HCT116 (cell line): ENCODE measurements at regions not wholly inside any gene's neighbourhood (a gene's known extent, or its start where the extent isn't known, plus 50 kb on each side); places are given as distances from the start of the nearest gene placed in this dataset.

Source experiments
- ATAC-seq: fragments of 200-7000 bp; cut with Tn5 transposase; 2 replicates; pipeline ENCODE4 v1.9.1; 2020; ENCODE audit warnings: mild to moderate bottlenecking, moderate library complexity
- BruUV-seq: library from RNA; stranded (reverse); fragments of 400-500 nt; replicated peaks from 2 replicates; lab custom pipeline; 2021; lab: Mats Ljungman, UMichigan
- CTCF ChIA-PET: fragments of 300-600 bp; sonication (Branson Sonifier 250); formaldehyde crosslinking; loops from one replicate; lab custom pipeline; 2021; ENCODE audit warnings: antibody characterized with exemption; lab: Charles Lee
- POLR2A ChIA-PET: fragments of 300-600, 350-600 bp; sonication (Branson Sonifier 250); formaldehyde crosslinking; loops from one replicate; lab custom pipeline; 2021; ENCODE audit warnings: antibody characterized with exemption; lab: Charles Lee
- RAD21 ChIA-PET, 2 experiments: fragments of 300-600 bp; sonication (Branson Sonifier 250); formaldehyde crosslinking; loops; one replicate each; lab custom pipeline; 2023; ENCODE audit warnings: low total read pairs in 2 of 2; ENCODE audit not compliant: uncharacterized antibody in 2 of 2, unreplicated experiment in 2 of 2, low non-redundant PET in 1 of 2; lab: Charles Lee
- DNase-seq: peaks from one replicate; pipeline ENCODE4 v3.0.0-alpha.2; 2010; ENCODE audit warnings: low read depth, low spot score
- H2AFZ ChIP-seq: fragments of 200-600 bp; shearing (Covaris generic), sonication (generic); 2 replicates; pipeline ENCODE4 v1.6.1; 2017; ENCODE audit warnings: low read depth, mixed run types, mixed read lengths, antibody characterized with exemption, low read length; ENCODE audit not compliant: poor library complexity, severe bottlenecking
- H3K27ac ChIP-seq: 2 replicates; pipeline ENCODE4 v1.5.1; 2012; ENCODE audit warnings: low read depth, low read length
- H3K27me3 ChIP-seq: fragments of 200-600 bp; sonication (generic); 2 replicates; pipeline ENCODE4 v1.6.1; 2016; ENCODE audit warnings: mixed run types, low read length, mixed read lengths; ENCODE audit not compliant: insufficient read depth
- H3K36me3 ChIP-seq, 2 experiments: fragments of 200-500 bp in 1 of 2; fragments of 200-600 bp in 1 of 2; sonication (Bioruptor generic) in 1 of 2; sonication (generic) in 1 of 2; 2 replicates each; pipeline versions ENCODE4 v1.5.1 to v1.6.1; 2014 to 2016; ENCODE audit warnings: low read length in 2 of 2, inconsistent platforms in 1 of 2, mixed read lengths in 1 of 2, mixed run types in 1 of 2; ENCODE audit not compliant: insufficient read depth in 2 of 2, control insufficient read depth in 1 of 2
- H3K4me1 ChIP-seq, 2 experiments: fragments of 200-600 bp in 1 of 2; sonication (generic) in 1 of 2; 2 replicates each; pipeline versions ENCODE4 v1.5.1 to v1.6.1; 2012 to 2017; ENCODE audit warnings: low read length in 2 of 2, inconsistent platforms in 1 of 2, mild to moderate bottlenecking in 1 of 2, mixed read lengths in 1 of 2, mixed run types in 1 of 2, moderate library complexity in 1 of 2; ENCODE audit not compliant: insufficient read depth in 2 of 2, control insufficient read depth in 1 of 2
- H3K4me2 ChIP-seq: fragments of 200-600 bp; sonication (generic); 2 replicates; pipeline ENCODE4 v1.6.1; 2017; ENCODE audit warnings: mixed run types, low read length, mixed read lengths
- H3K4me3 ChIP-seq, 2 experiments: fragments of 200-600 bp in 1 of 2; sonication (generic) in 1 of 2; replicated peaks in 1 of 2; 2 replicates each; pipeline ENCODE4 v1.5.1; 2011 to 2016; ENCODE audit warnings: low read length in 2 of 2, control low read depth in 1 of 2, low read depth in 1 of 2, mild to moderate bottlenecking in 1 of 2, mixed read lengths in 1 of 2, mixed run types in 1 of 2
- H3K79me2 ChIP-seq: fragments of 200-600 bp; sonication (generic); 2 replicates; pipeline ENCODE4 v1.6.1; 2017; ENCODE audit warnings: mild to moderate bottlenecking, mixed run types, low read length, moderate library complexity, mixed read lengths; ENCODE audit not compliant: insufficient read depth
- H3K9ac ChIP-seq: fragments of 200-600 bp; sonication (generic); 2 replicates; pipeline ENCODE4 v1.6.1; 2016; ENCODE audit warnings: low read length, mixed read lengths
- H3K9me2 ChIP-seq: fragments of 200-600 bp; sonication (generic), shearing (Covaris generic); 2 replicates; pipeline ENCODE4 v1.6.1; 2017; ENCODE audit warnings: mixed run types, mild to moderate bottlenecking, moderate library complexity; ENCODE audit not compliant: insufficient read depth
- H3K9me3 ChIP-seq, 2 experiments: fragments of 200-500 bp in 1 of 2; fragments of 200-600 bp in 1 of 2; sonication (Bioruptor generic) in 1 of 2; sonication (generic) in 1 of 2; 2 replicates each; pipeline ENCODE4 v1.6.1; 2014 to 2017; ENCODE audit warnings: low read length in 2 of 2, mixed read lengths in 2 of 2, inconsistent platforms in 1 of 2, low read depth in 1 of 2, mild to moderate bottlenecking in 1 of 2, mixed run types in 1 of 2, moderate library complexity in 1 of 2; ENCODE audit not compliant: control insufficient read depth in 1 of 2, insufficient read depth in 1 of 2
- H4K20me1 ChIP-seq: fragments of 200-600 bp; sonication (generic), shearing (Covaris generic); 2 replicates; pipeline ENCODE4 v1.6.1; 2017; ENCODE audit warnings: mixed run types, mild to moderate bottlenecking, moderate library complexity; ENCODE audit not compliant: insufficient read depth
- CTCF ChIP-seq, 3 experiments: fragments of 200-600 bp in 1 of 3; sonication (generic) in 1 of 3; IDR thresholded peaks in 2 of 3; conservative IDR thresholded peaks in 1 of 3; 2 replicates each; pipeline ENCODE4 v1.5.1; 2012 to 2017; ENCODE audit warnings: low read depth in 2 of 3, low read length in 2 of 3, antibody characterized with exemption in 1 of 3, borderline replicate concordance in 1 of 3, control low read depth in 1 of 3, mild to moderate bottlenecking in 1 of 3, mixed read lengths in 1 of 3, mixed run types in 1 of 3, moderate library complexity in 1 of 3; ENCODE audit not compliant: insufficient read depth in 1 of 3
- ELF1 ChIP-seq: IDR thresholded peaks from 2 replicates; pipeline ENCODE4 v1.6.1; 2012; ENCODE audit warnings: low read depth, borderline replicate concordance
- EZH2 ChIP-seq: fragments of 200-600 bp; sonication (generic); IDR thresholded peaks from 2 replicates; pipeline ENCODE4 v1.6.1; 2017; ENCODE audit warnings: antibody characterized with exemption, mixed run types
- SRF ChIP-seq: IDR thresholded peaks from 2 replicates; pipeline ENCODE4 v1.6.1; 2012; ENCODE audit warnings: low read depth
- ZNF274 ChIP-seq: fragments of 200-500 bp; sonication (Bioruptor generic); IDR thresholded peaks from 2 replicates; pipeline ENCODE4 v1.6.1; 2014; ENCODE audit warnings: mild to moderate bottlenecking, low read depth, low read length, inconsistent platforms
- intact Hi-C: fragments of 100-400 bp; cut with micrococcal nuclease; formaldehyde crosslinking; loops from 2 replicates; pipeline ENCODE4 v1.10.0; 2022
- TF ChIP-seq, protein P1 (sequence below): IDR thresholded peaks from 2 replicates; pipeline ENCODE4 v1.6.1; 2012

GRCh38 chr16:54437401-54437800 is 150.8 kb upstream of the IRX3 start:
- TF ChIP-seq ELF1 = no peak
- TF ChIP-seq, protein P1, sequence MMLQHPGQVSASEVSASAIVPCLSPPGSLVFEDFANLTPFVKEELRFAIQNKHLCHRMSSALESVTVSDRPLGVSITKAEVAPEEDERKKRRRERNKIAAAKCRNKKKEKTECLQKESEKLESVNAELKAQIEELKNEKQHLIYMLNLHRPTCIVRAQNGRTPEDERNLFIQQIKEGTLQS = no peak
- BruUV-seq = no TSS peak
- peaks cover 8% of the 10 kb centered on the region; the same call in 1 of the 2 replicates for H3K27me3 ChIP-seq
- intact Hi-C loops = no loop called here
- no peak overlapping the region for H3K27ac ChIP-seq
- ChIA-PET RAD21 (no interaction called here), CTCF (no interaction called here), POLR2A (no interaction called here)
- no peak for DNase-seq
- no peak overlapping the region for H3K4me2 ChIP-seq
- no peaks in the 10 kb centered on the region for H4K20me1 ChIP-seq
- no peaks in the 10 kb centered on the region for H3K36me3 ChIP-seq
- H3K4me3 ChIP-seq = no peak overlapping the region
- no peak overlapping the region for H3K9ac ChIP-seq
- no peak for ATAC-seq
- no peak overlapping the region for H2AFZ ChIP-seq
- H3K9me2 ChIP-seq = no peaks in the 10 kb centered on the region
- no peaks in the 10 kb centered on the region for H3K79me2 ChIP-seq
- no peaks in the 10 kb centered on the region for H3K9me3 ChIP-seq
- no peaks in the 10 kb centered on the region for H3K4me1 ChIP-seq

- H2AFZ ChIP-seq = no peak overlapping the region
- H3K4me2 ChIP-seq = no peak overlapping the region
- no peak overlapping the region for H3K9ac ChIP-seq
- intact Hi-C loops = no loop called here
- H3K9me3 ChIP-seq = no peaks in the 10 kb centered on the region
- no peak for DNase-seq
- H3K36me3 ChIP-seq = no peaks in the 10 kb centered on the region
- peaks cover 10% of the 10 kb centered on the region; the same call in 1 of the 2 replicates for H3K27me3 ChIP-seq
- RAD21 ChIA-PET = no interaction called here
- no TSS peak for BruUV-seq
- H3K79me2 ChIP-seq = no peaks in the 10 kb centered on the region
- no peak for TF ChIP-seq CTCF (IDR thresholded peaks at IDR 0.05 in 2 of 3, conservative IDR thresholded peaks at IDR 0.05 in 1 of 3; ENCODE audit: borderline replicate concordance in 1 of 3, insufficient read depth in 1 of 3, low read depth in 2 of 3, low read length in 2 of 3)
- TF ChIP-seq ZNF274 = no peak
- no peak for TF ChIP-seq ELF1
- no peak for TF ChIP-seq EZH2
- no peak for TF ChIP-seq SRF
- TF ChIP-seq, all 23 proteins: peak for 0
- H3K9me2 ChIP-seq = no peaks in the 10 kb centered on the region
- no peak overlapping the region for H3K4me3 ChIP-seq
- H3K4me1 ChIP-seq = no peaks in the 10 kb centered on the region
- no peak for ATAC-seq
- H4K20me1 ChIP-seq = no peaks in the 10 kb centered on the region
- H3K27ac ChIP-seq = no peak overlapping the region
- POLR2A ChIA-PET = no interaction called here
- CTCF ChIA-PET = no interaction called here
Observed at GRCh38 chr16:54436346-54436745, 149.8 kb upstream of the IRX3 start.
